ENCODE measurements at regions not wholly inside any gene's neighbourhood (a gene's known extent, or its start where the extent isn't known, plus 50 kb on each side); places are given as distances from the start of the nearest gene placed in this dataset.
A peak's percentile ranks its signal among the peaks of the same experiment; 100 is the strongest.
"Not testable (repeated sequence)": the region's sequence is repeated elsewhere in the genome, so short reads cannot be mapped to it uniquely, and the experiment has no call there.

GRCh38 chr7:63580536-63581300, 417.9 kb upstream of the ZNF722 start:
- H3K27ac ChIP-seq; H3K4me3 ChIP-seq; DNase-seq (ENCODE audit: low spot score): not testable (repeated sequence)

- not testable (repeated sequence) for H3K27ac ChIP-seq; DNase-seq (ENCODE audit: low spot score); H3K4me3 ChIP-seq
These were observed 415.9 kb upstream of the ZNF722 start for GRCh38 chr7:63582771-63583170.

GRCh38 chr7:63587151-63587853, 411.3 kb upstream of the ZNF722 start:
- DNase-seq (ENCODE audit: low spot score); H3K27ac ChIP-seq; H3K4me3 ChIP-seq: not testable (repeated sequence)

GRCh38 chr7:63591249-63591648, 407.4 kb upstream of the ZNF722 start:
- not testable (repeated sequence) for H3K4me3 ChIP-seq; H3K27ac ChIP-seq; DNase-seq (ENCODE audit: low spot score)

- not testable (repeated sequence) for H3K4me3 ChIP-seq; H3K27ac ChIP-seq; DNase-seq (ENCODE audit: low spot score)
These were observed 394.8 kb upstream of the ZNF722 start for GRCh38 chr7:63603812-63604211.

GRCh38 chr7:63604853-63605252, 393.8 kb upstream of the ZNF722 start:
- not testable (repeated sequence) for H3K4me3 ChIP-seq, H3K27ac ChIP-seq
- DNase-seq (ENCODE audit: low spot score) = peak; percentile 29

- H3K27ac ChIP-seq; H3K4me3 ChIP-seq; DNase-seq (ENCODE audit: low spot score): not testable (repeated sequence)
These were observed 381.1 kb upstream of the ZNF722 start for GRCh38 chr7:63617595-63617994.

GRCh38 chr7:63620169-63620735, 378.4 kb upstream of the ZNF722 start:
- not testable (repeated sequence) for H3K27ac ChIP-seq; H3K4me3 ChIP-seq; DNase-seq (ENCODE audit: low spot score)

GRCh38 chr7:63627590-63628485, 370.8 kb upstream of the ZNF722 start:
- H3K27ac ChIP-seq; DNase-seq (ENCODE audit: low spot score); H3K4me3 ChIP-seq: not testable (repeated sequence)

GRCh38 chr7:63629024-63629423, 369.6 kb upstream of the ZNF722 start:
- not testable (repeated sequence) for DNase-seq (ENCODE audit: low spot score); H3K27ac ChIP-seq; H3K4me3 ChIP-seq

- not testable (repeated sequence) for H3K4me3 ChIP-seq; H3K27ac ChIP-seq; DNase-seq (ENCODE audit: low spot score)
These were observed 362.1 kb upstream of the ZNF722 start for GRCh38 chr7:63636585-63636984.

GRCh38 chr7:63665553-63665952, 333.1 kb upstream of the ZNF722 start:
- not testable (repeated sequence) for H3K4me3 ChIP-seq; H3K27ac ChIP-seq; DNase-seq (ENCODE audit: low spot score)

GRCh38 chr7:63691408-63691807, 307.2 kb upstream of the ZNF722 start:
- DNase-seq (ENCODE audit: low spot score); H3K4me3 ChIP-seq; H3K27ac ChIP-seq: not testable (repeated sequence)

- not testable (repeated sequence) for H3K4me3 ChIP-seq, H3K27ac ChIP-seq
- peak; percentile 24 for DNase-seq (ENCODE audit: low spot score)
These were observed 304.4 kb upstream of the ZNF722 start for GRCh38 chr7:63694296-63694695.

Data from coronary artery (tissue), 2 donors.